Gastroesophageal sphincter (tissue), 3 donors: ENCODE measurements at regions not wholly inside any gene's neighbourhood (a gene's known extent, or its start where the extent isn't known, plus 50 kb on each side); places are given as distances from the start of the nearest gene placed in this dataset.
"Not testable (repeated sequence)": the region's sequence is repeated elsewhere in the genome, so short reads cannot be mapped to it uniquely, and the experiment has no call there.

Experiments used
- CTCF ChIP-seq, 4 experiments: fragments of 200-600 bp in 2 of 4; fragments of 450-650 bp in 2 of 4; sonication (generic) in 1 of 4; IDR thresholded peaks; one replicate each; pipeline ENCODE4 v1.5.1; 2017 to 2019; ENCODE audit warnings: antibody characterized with exemption in 4 of 4, mild to moderate bottlenecking in 2 of 4, moderate library complexity in 2 of 4
- POLR2A ChIP-seq, 2 donors: fragments of 450-650 bp; IDR thresholded peaks; one replicate each; pipeline ENCODE4 v1.6.1; 2017; ENCODE audit warnings: antibody characterized with exemption in 2 of 2, mild to moderate bottlenecking in 2 of 2, moderate library complexity in 1 of 2

- not testable (repeated sequence) for TF ChIP-seq POLR2A, CTCF (IDR thresholded peaks at IDR 0.05)
These were observed 85.3 kb upstream of the KCNMA1 start for GRCh38 chr10:77722956-77723355.
